Cardiac muscle cell (in vitro differentiated cells and primary cell): ENCODE measurements at regions not wholly inside any gene's neighbourhood (a gene's known extent, or its start where the extent isn't known, plus 50 kb on each side); places are given as distances from the start of the nearest gene placed in this dataset.

Experiments used
- DNase-seq, 2 donors: peaks; one replicate each; pipeline versions ENCODE4 v3.0.0 to v3.0.0-alpha.2; 2010 to 2017; ENCODE audit warnings: low read depth in 1 of 2, low spot score in 1 of 2
- H3K27ac ChIP-seq: fragments of 200-600 bp; sonication (generic); 2 replicates; pipeline ENCODE4 v1.5.1; 2016
- H3K27me3 ChIP-seq: fragments of 200-600 bp; sonication (generic); 2 replicates; pipeline ENCODE4 v1.6.0; 2016; ENCODE audit warnings: control low read depth
- H3K36me3 ChIP-seq: fragments of 200-600 bp; sonication (generic); 2 replicates; pipeline ENCODE4 v1.5.1; 2016; ENCODE audit warnings: control low read depth
- H3K4me1 ChIP-seq: fragments of 200-600 bp; sonication (generic); 2 replicates; pipeline ENCODE4 v1.8.1; 2017; ENCODE audit warnings: low read depth, mild to moderate bottlenecking, mixed run types
- H3K4me3 ChIP-seq: fragments of 200-600 bp; sonication (generic); 2 replicates; pipeline ENCODE4 v1.5.1; 2016; ENCODE audit warnings: mild to moderate bottlenecking
- H3K9me3 ChIP-seq: fragments of 200-600 bp; sonication (generic); 2 replicates; pipeline ENCODE4 v1.5.1; 2017; ENCODE audit warnings: low read depth, mild to moderate bottlenecking, control low read depth
- CTCF ChIP-seq: IDR thresholded peaks from 2 replicates; pipeline ENCODE4 v1.5.1; 2012; ENCODE audit warnings: low read depth, mild to moderate bottlenecking, low read length

- DNase-seq = no peak
- Histone ChIP-seq H3K27ac (no peak overlapping the region), H3K27me3 (no peaks in the 10 kb centered on the region), H3K4me3 (no peak overlapping the region), H3K36me3 (no peaks in the 10 kb centered on the region), H3K4me1 (no peaks in the 10 kb centered on the region), H3K9me3 (no peaks in the 10 kb centered on the region)
- no peak for TF ChIP-seq CTCF
Observed at GRCh38 chr18:68283834-68284233, 431.1 kb downstream of the TMX3 start.

DNA sequence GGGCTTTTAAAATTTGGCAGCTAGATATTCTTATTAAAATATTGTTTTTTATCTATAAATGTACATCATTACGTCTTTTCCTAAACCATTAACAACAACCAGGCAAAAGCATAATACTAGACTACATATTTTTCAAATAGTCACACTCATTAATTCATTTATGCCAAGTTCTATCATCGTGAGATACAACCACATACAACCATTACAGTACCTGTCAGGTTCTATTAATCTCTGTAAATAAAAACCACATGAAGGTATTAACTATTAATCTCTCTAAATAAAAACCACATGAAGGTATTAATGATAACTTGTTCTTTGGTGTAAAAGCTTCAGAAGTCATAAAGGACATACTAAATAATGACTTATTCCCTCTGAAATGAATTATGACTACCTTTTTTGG, 432.7 kb downstream of the TMX3 start:
- Histone ChIP-seq H3K27ac (no peak overlapping the region), H3K4me3 (no peak overlapping the region), H3K4me1 (no peaks in the 10 kb centered on the region), H3K36me3 (no peaks in the 10 kb centered on the region), H3K27me3 (no peaks in the 10 kb centered on the region), H3K9me3 (no peaks in the 10 kb centered on the region)
- DNase-seq = no peak
- no peak for TF ChIP-seq CTCF

GRCh38 chr18:68275616-68276015, 439.3 kb downstream of the TMX3 start:
- DNase-seq = peak in 1 of 2 donors; percentile 70
- Histone ChIP-seq H3K4me1 (no peaks in the 10 kb centered on the region), H3K36me3 (no peaks in the 10 kb centered on the region), H3K4me3 (no peak overlapping the region), H3K27me3 (no peaks in the 10 kb centered on the region), H3K27ac (no peak overlapping the region), H3K9me3 (no peaks in the 10 kb centered on the region)
- TF ChIP-seq CTCF = no peak

DNA sequence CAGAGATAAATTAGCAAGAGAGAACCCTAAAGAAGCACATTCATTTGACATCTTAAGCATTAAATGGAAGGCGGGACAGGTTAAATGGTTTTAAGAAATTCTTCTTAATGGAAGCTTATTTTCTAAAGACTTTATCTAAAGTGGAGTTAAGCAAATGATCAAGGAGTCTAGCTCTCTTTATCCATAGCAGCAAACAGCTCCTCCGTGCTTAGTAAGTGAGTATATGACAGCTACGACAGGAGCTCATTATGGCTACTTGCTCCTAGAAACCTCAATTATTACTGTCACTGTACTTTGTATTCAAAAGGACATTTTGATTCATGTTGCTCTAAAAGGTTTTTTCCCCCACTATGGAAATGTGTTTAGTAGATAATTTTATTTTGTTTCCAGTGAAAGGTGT, 444.9 kb downstream of the TMX3 start:
- no peak for TF ChIP-seq CTCF
- H3K27me3 ChIP-seq = no peaks in the 10 kb centered on the region
- H3K36me3 ChIP-seq = no peaks in the 10 kb centered on the region
- no peak for DNase-seq
- no peak overlapping the region for H3K27ac ChIP-seq
- H3K4me1 ChIP-seq = no peaks in the 10 kb centered on the region
- no peaks in the 10 kb centered on the region for H3K9me3 ChIP-seq
- H3K4me3 ChIP-seq = no peak overlapping the region

GRCh38 chr18:68267583-68267982, 447.3 kb downstream of the TMX3 start:
- no peak overlapping the region for H3K4me3 ChIP-seq
- H3K9me3 ChIP-seq = no peaks in the 10 kb centered on the region
- H3K27ac ChIP-seq = no peak overlapping the region
- peak in 1 of 2 donors; percentile 46 for DNase-seq
- H3K4me1 ChIP-seq = no peaks in the 10 kb centered on the region
- no peaks in the 10 kb centered on the region for H3K27me3 ChIP-seq
- no peaks in the 10 kb centered on the region for H3K36me3 ChIP-seq
- no peak for TF ChIP-seq CTCF

DNA sequence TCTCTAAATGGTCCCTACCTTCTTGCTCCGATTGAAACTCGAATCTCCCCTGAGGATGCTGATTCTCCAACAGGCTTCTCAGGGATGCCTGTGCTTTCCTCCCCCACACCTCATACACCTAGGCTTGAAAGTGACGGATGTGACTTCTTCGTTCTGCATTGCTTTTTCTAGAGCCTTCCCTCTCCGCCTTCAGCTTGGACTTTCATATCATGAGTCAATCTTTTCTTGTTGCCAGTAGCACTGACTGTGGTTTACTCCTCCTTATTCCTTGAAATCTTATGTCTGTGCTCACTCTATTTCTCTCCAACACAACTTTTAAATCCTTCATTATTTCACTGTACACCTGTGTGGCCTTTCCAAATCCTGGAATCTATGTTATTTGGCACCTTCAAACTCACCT, 451.4 kb downstream of the TMX3 start:
- Histone ChIP-seq H3K4me1 (no peaks in the 10 kb centered on the region), H3K27me3 (no peaks in the 10 kb centered on the region), H3K36me3 (no peaks in the 10 kb centered on the region), H3K9me3 (no peaks in the 10 kb centered on the region), H3K4me3 (no peak overlapping the region), H3K27ac (no peak overlapping the region)
- TF ChIP-seq CTCF = no peak
- DNase-seq = peak in 1 of 2 donors; percentile 26
